ENCODE measurements at regions not wholly inside any gene's neighbourhood (a gene's known extent, or its start where the extent isn't known, plus 50 kb on each side); places are given as distances from the start of the nearest gene placed in this dataset.

DNA sequence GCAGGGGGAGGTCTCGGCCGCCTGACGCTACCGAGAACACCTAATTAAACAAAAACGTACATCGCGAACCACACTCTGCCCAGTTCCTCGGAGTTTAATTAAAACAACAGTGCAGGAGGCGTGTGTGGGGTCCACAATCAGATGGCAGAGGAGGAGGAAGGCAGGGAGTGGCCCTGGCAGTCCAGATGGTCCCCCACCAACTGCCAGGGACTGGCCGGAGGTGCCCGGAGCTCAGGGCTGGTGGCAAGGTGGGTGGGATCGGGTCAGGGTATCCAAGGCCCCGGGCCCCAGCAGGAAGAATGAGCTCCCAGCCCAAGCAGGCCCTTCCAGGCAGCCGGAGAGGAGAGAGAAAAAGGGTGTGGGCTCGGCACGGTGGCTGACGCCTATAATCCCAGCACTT is 71.3 kb downstream of the PTPRS start:
- Histone ChIP-seq H3K9me3 (no peaks in the 10 kb centered on the region), H3K36me3 (replicated peaks in 1 of 2; ENCODE audit: control insufficient read depth in 1 of 2, insufficient read depth in 2 of 2, low read length in 1 of 2) (peaks cover 18% of the 10 kb centered on the region in 2 experiments), H3K9me2 (no peaks in the 10 kb centered on the region), H3K4me1 (ENCODE audit: control insufficient read depth in 1 of 2, insufficient read depth in 2 of 2, low read depth in 1 of 2, low read length in 1 of 2) (no peaks in the 10 kb centered on the region), H2AFZ (ENCODE audit: low read depth) (no peak overlapping the region), H3K9ac (no peak overlapping the region), H4K20me1 (ENCODE audit: insufficient read depth) (peaks cover 10% of the 10 kb centered on the region; the same call in 1 of the 2 replicates), H3K4me3 (ENCODE audit: low read depth in 2 of 2, low read length in 1 of 2) (no peak overlapping the region), H3K27ac (ENCODE audit: low read depth in 2 of 2, low read length in 1 of 2) (no peak overlapping the region), H3K4me2 (no peak overlapping the region), H3K79me2 (ENCODE audit: insufficient read depth) (no peaks in the 10 kb centered on the region), H3F3A (replicated peaks; ENCODE audit: insufficient read depth) (no peaks in the 10 kb centered on the region), H3K27me3 (ENCODE audit: insufficient read depth) (no peaks in the 10 kb centered on the region)
- TF ChIP-seq GABPA (IDR thresholded peaks at IDR 0.05; ENCODE audit: low read depth) (no peak), YY1 (IDR thresholded peaks at IDR 0.05; ENCODE audit: low read depth) (no peak), RCOR1 (IDR thresholded peaks at IDR 0.05; ENCODE audit: low read length) (no peak)
- TF ChIP-seq, protein P1, sequence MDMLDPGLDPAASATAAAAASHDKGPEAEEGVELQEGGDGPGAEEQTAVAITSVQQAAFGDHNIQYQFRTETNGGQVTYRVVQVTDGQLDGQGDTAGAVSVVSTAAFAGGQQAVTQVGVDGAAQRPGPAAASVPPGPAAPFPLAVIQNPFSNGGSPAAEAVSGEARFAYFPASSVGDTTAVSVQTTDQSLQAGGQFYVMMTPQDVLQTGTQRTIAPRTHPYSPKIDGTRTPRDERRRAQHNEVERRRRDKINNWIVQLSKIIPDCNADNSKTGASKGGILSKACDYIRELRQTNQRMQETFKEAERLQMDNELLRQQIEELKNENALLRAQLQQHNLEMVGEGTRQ (IDR thresholded peaks at IDR 0.05; ENCODE audit: borderline replicate concordance, low read depth, low read length), result no peak
- ChIA-PET CTCF (no interaction called here), POLR2A (no interaction called here)
- WGBS (ENCODE audit: low lambda C conversion rate), result 95% methylated on average over 17 of the region's 17 CpGs
- DNase-seq, result no peak

DNA sequence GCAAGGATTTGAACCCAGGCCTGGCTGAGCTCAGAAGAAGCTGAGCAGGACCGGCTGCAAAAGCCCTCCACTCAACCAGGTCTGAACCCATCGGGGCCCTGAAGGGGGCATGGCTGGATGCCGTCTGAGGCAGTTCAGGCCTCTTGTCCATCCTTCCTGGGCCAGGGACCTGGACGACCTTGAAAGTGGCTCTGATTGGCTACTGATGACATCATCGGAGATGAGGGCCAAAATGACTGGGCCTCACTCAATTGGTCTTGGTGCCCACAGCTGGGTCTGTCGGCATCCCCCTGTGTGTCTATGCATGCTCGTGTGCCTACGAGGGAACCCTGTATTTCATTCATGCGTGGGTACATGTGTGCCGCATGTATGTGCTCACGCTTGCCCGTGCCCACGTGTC is 71.8 kb downstream of the PTPRS start:
- H3K4me2 ChIP-seq, result no peak overlapping the region
- peaks cover 10% of the 10 kb centered on the region; the same call in 1 of the 2 replicates for H4K20me1 ChIP-seq (ENCODE audit: insufficient read depth)
- POLR2A ChIA-PET, result no interaction called here
- no peaks in the 10 kb centered on the region for H3F3A ChIP-seq (replicated peaks; ENCODE audit: insufficient read depth)
- 100% methylated on average over 4 of the region's 13 CpGs for WGBS (ENCODE audit: low lambda C conversion rate)
- H3K9ac ChIP-seq, result no peak overlapping the region
- H3K79me2 ChIP-seq (ENCODE audit: insufficient read depth), result no peaks in the 10 kb centered on the region
- no peaks in the 10 kb centered on the region for H3K9me3 ChIP-seq
- TF ChIP-seq NFIC (IDR thresholded peaks at IDR 0.05; ENCODE audit: borderline replicate concordance), result no peak
- TF ChIP-seq, protein P1 (IDR thresholded peaks at IDR 0.05; ENCODE audit: borderline replicate concordance, low read depth, low read length), result no peak
- TF ChIP-seq FOSL2 (IDR thresholded peaks at IDR 0.05; ENCODE audit: borderline replicate concordance, low read depth), result no peak
- no peak for TF ChIP-seq EP300 (IDR thresholded peaks at IDR 0.05; ENCODE audit: borderline replicate concordance in 1 of 2, low read depth in 1 of 2, low read length in 1 of 2)
- no peak for TF ChIP-seq ELF1 (IDR thresholded peaks at IDR 0.05)
- no peak for TF ChIP-seq GATA2 (CRISPR knock-in tag; IDR thresholded peaks at IDR 0.05)
- no peak for TF ChIP-seq TEAD4 (IDR thresholded peaks at IDR 0.05; ENCODE audit: borderline replicate concordance, insufficient read depth)
- TF ChIP-seq RFX5 (IDR thresholded peaks at IDR 0.05; ENCODE audit: low read length), result no peak
- TF ChIP-seq, protein P2, sequence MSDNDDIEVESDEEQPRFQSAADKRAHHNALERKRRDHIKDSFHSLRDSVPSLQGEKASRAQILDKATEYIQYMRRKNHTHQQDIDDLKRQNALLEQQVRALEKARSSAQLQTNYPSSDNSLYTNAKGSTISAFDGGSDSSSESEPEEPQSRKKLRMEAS (IDR thresholded peaks at IDR 0.05; ENCODE audit: low read depth), result no peak
- TF ChIP-seq, protein P3, sequence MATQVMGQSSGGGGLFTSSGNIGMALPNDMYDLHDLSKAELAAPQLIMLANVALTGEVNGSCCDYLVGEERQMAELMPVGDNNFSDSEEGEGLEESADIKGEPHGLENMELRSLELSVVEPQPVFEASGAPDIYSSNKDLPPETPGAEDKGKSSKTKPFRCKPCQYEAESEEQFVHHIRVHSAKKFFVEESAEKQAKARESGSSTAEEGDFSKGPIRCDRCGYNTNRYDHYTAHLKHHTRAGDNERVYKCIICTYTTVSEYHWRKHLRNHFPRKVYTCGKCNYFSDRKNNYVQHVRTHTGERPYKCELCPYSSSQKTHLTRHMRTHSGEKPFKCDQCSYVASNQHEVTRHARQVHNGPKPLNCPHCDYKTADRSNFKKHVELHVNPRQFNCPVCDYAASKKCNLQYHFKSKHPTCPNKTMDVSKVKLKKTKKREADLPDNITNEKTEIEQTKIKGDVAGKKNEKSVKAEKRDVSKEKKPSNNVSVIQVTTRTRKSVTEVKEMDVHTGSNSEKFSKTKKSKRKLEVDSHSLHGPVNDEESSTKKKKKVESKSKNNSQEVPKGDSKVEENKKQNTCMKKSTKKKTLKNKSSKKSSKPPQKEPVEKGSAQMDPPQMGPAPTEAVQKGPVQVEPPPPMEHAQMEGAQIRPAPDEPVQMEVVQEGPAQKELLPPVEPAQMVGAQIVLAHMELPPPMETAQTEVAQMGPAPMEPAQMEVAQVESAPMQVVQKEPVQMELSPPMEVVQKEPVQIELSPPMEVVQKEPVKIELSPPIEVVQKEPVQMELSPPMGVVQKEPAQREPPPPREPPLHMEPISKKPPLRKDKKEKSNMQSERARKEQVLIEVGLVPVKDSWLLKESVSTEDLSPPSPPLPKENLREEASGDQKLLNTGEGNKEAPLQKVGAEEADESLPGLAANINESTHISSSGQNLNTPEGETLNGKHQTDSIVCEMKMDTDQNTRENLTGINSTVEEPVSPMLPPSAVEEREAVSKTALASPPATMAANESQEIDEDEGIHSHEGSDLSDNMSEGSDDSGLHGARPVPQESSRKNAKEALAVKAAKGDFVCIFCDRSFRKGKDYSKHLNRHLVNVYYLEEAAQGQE (IDR thresholded peaks at IDR 0.05; ENCODE audit: low read depth, low read length), result no peak
- TF ChIP-seq EZH2phosphoT487 (IDR thresholded peaks at IDR 0.05; ENCODE audit: borderline replicate concordance, low read depth), result no peak
- TF ChIP-seq GABPA (IDR thresholded peaks at IDR 0.05; ENCODE audit: low read depth), result no peak
- TF ChIP-seq TCF12 (IDR thresholded peaks at IDR 0.05), result no peak
- TF ChIP-seq SMC3 (IDR thresholded peaks at IDR 0.05; ENCODE audit: low read depth, low read length), result no peak
- TF ChIP-seq FOXJ3 (CRISPR knock-in tag; IDR thresholded peaks at IDR 0.05), result no peak
- TF ChIP-seq, protein P4, sequence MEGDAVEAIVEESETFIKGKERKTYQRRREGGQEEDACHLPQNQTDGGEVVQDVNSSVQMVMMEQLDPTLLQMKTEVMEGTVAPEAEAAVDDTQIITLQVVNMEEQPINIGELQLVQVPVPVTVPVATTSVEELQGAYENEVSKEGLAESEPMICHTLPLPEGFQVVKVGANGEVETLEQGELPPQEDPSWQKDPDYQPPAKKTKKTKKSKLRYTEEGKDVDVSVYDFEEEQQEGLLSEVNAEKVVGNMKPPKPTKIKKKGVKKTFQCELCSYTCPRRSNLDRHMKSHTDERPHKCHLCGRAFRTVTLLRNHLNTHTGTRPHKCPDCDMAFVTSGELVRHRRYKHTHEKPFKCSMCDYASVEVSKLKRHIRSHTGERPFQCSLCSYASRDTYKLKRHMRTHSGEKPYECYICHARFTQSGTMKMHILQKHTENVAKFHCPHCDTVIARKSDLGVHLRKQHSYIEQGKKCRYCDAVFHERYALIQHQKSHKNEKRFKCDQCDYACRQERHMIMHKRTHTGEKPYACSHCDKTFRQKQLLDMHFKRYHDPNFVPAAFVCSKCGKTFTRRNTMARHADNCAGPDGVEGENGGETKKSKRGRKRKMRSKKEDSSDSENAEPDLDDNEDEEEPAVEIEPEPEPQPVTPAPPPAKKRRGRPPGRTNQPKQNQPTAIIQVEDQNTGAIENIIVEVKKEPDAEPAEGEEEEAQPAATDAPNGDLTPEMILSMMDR (IDR thresholded peaks at IDR 0.05), result no peak
- TF ChIP-seq, protein P5, sequence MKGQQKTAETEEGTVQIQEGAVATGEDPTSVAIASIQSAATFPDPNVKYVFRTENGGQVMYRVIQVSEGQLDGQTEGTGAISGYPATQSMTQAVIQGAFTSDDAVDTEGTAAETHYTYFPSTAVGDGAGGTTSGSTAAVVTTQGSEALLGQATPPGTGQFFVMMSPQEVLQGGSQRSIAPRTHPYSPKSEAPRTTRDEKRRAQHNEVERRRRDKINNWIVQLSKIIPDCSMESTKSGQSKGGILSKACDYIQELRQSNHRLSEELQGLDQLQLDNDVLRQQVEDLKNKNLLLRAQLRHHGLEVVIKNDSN (IDR thresholded peaks at IDR 0.05; ENCODE audit: borderline replicate concordance, low read depth), result no peak
- no peak for TF ChIP-seq TAF1 (IDR thresholded peaks at IDR 0.05; ENCODE audit: borderline replicate concordance, low read depth, low read length)
- no peak for TF ChIP-seq MXI1 (IDR thresholded peaks at IDR 0.05; ENCODE audit: low read depth, low read length)
- no peak for DNase-seq
- H3K27me3 ChIP-seq (ENCODE audit: insufficient read depth), result no peaks in the 10 kb centered on the region
- peaks cover 18 to 20% of the 10 kb centered on the region in 2 experiments for H3K36me3 ChIP-seq (replicated peaks in 1 of 2; ENCODE audit: control insufficient read depth in 1 of 2, insufficient read depth in 2 of 2, low read length in 1 of 2)
- no peak overlapping the region for H3K4me3 ChIP-seq (ENCODE audit: low read depth in 2 of 2, low read length in 1 of 2)
- H3K9me2 ChIP-seq, result no peaks in the 10 kb centered on the region
- CTCF ChIA-PET, result no interaction called here
- no peak overlapping the region for H2AFZ ChIP-seq (ENCODE audit: low read depth)
- no peaks in the 10 kb centered on the region for H3K4me1 ChIP-seq (ENCODE audit: control insufficient read depth in 1 of 2, insufficient read depth in 2 of 2, low read depth in 1 of 2, low read length in 1 of 2)
- no peak overlapping the region for H3K27ac ChIP-seq (ENCODE audit: low read depth in 2 of 2, low read length in 1 of 2)

All from SK-N-SH (cell line).